ENCODE measurements at regions not wholly inside any gene's neighbourhood (a gene's known extent, or its start where the extent isn't known, plus 50 kb on each side); places are given as distances from the start of the nearest gene placed in this dataset.

DNA sequence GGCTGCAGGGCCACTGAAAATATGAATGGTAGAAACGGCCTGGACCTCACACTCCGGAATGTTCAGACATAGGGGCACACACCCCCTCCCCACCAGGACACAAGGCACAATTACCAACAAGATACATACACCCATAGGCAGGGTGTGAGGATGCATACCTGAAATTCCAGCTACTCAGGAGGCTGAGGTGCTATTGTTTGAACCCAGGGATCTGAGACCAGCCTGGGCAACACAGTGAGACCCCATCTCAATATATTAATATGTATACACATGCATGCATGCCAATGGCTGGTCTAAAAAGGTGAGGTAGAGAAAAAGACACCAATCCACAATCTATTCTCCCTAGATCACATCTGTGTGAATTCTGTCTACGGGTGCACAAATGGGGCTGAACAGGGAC, 403.3 kb downstream of the SHANK2 start:
- H4K20me1 ChIP-seq (replicated peaks; ENCODE audit: control insufficient read depth, insufficient read depth, low read length) = no peaks in the 10 kb centered on the region
- in situ Hi-C loops (cut with MboI) (no loop called here), intact Hi-C loops (cut with micrococcal nuclease) (no loop called here)
- 2% methylated on average over 3 of the region's 3 CpGs for WGBS (ENCODE audit: insufficient coverage, low coverage, missing lambda C conversion rate)
- DNase-seq (ENCODE audit: extremely low read depth in 1 of 4, low spot score in 3 of 4) (no peak), ATAC-seq (no peak), FAIRE-seq (no peak)
- H3K27ac ChIP-seq (ENCODE audit: extremely low read depth, low read depth, low read length) = no peak overlapping the region
- no peaks in the 10 kb centered on the region for H3K4me1 ChIP-seq (replicated peaks in 1 of 2; ENCODE audit: control insufficient read depth in 2 of 2, insufficient read depth in 2 of 2, low read length in 2 of 2)
- no peak overlapping the region for H2AFZ ChIP-seq (ENCODE audit: low read depth, low read length)
- no peak overlapping the region for H3K9ac ChIP-seq (ENCODE audit: insufficient read depth in 1 of 2, low read depth in 2 of 2, low read length in 2 of 2)
- H3K4me2 ChIP-seq (ENCODE audit: insufficient read depth, low read length) = no peak overlapping the region
- no peaks in the 10 kb centered on the region for H3K9me3 ChIP-seq (replicated peaks; ENCODE audit: control insufficient read depth, insufficient read depth, low read depth, low read length)
- ChIA-PET POLR2A (no interaction called here), CTCF (ENCODE audit: low intra/inter-chr PET ratio) (no interaction called here)
- H3K27me3 ChIP-seq (ENCODE audit: control insufficient read depth in 2 of 2, insufficient read depth in 2 of 2, low read length in 2 of 2) = peaks cover 0 to 47% of the 10 kb centered on the region in 2 experiments; a peak in 2 of 5 replicates
- no peak overlapping the region for H3K4me3 ChIP-seq
- no peaks in the 10 kb centered on the region for H3K36me3 ChIP-seq (ENCODE audit: control insufficient read depth, insufficient read depth, low read length)
- no peaks in the 10 kb centered on the region for H3K9me1 ChIP-seq (ENCODE audit: control insufficient read depth, insufficient read depth, low read length)
- H3K79me2 ChIP-seq (ENCODE audit: control insufficient read depth, insufficient read depth, low read length) = no peaks in the 10 kb centered on the region
- BruUV-seq (replicated peaks) = no TSS peak
- TF ChIP-seq ZNF586 (CRISPR knock-in tag; conservative IDR thresholded peaks at IDR 0.05) = no peak
- TF ChIP-seq TFAM (CRISPR knock-in tag; conservative IDR thresholded peaks at IDR 0.05) = no peak
- TF ChIP-seq SMARCC2 (IDR thresholded peaks at IDR 0.05; ENCODE audit: low read depth) = no peak
- TF ChIP-seq, protein P1, sequence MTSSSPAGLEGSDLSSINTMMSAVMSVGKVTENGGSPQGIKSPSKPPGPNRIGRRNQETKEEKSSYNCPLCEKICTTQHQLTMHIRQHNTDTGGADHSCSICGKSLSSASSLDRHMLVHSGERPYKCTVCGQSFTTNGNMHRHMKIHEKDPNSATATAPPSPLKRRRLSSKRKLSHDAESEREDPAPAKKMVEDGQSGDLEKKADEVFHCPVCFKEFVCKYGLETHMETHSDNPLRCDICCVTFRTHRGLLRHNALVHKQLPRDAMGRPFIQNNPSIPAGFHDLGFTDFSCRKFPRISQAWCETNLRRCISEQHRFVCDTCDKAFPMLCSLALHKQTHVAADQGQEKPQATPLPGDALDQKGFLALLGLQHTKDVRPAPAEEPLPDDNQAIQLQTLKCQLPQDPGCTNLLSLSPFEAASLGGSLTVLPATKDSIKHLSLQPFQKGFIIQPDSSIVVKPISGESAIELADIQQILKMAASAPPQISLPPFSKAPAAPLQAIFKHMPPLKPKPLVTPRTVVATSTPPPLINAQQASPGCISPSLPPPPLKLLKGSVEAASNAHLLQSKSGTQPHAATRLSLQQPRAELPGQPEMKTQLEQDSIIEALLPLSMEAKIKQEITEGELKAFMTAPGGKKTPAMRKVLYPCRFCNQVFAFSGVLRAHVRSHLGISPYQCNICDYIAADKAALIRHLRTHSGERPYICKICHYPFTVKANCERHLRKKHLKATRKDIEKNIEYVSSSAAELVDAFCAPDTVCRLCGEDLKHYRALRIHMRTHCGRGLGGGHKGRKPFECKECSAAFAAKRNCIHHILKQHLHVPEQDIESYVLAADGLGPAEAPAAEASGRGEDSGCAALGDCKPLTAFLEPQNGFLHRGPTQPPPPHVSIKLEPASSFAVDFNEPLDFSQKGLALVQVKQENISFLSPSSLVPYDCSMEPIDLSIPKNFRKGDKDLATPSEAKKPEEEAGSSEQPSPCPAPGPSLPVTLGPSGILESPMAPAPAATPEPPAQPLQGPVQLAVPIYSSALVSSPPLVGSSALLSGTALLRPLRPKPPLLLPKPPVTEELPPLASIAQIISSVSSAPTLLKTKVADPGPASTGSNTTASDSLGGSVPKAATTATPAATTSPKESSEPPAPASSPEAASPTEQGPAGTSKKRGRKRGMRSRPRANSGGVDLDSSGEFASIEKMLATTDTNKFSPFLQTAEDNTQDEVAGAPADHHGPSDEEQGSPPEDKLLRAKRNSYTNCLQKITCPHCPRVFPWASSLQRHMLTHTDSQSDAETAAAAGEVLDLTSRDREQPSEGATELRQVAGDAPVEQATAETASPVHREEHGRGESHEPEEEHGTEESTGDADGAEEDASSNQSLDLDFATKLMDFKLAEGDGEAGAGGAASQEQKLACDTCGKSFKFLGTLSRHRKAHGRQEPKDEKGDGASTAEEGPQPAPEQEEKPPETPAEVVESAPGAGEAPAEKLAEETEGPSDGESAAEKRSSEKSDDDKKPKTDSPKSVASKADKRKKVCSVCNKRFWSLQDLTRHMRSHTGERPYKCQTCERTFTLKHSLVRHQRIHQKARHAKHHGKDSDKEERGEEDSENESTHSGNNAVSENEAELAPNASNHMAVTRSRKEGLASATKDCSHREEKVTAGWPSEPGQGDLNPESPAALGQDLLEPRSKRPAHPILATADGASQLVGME (CRISPR knock-in tag; IDR thresholded peaks at IDR 0.05) = no peak
- TF ChIP-seq ESRRB (CRISPR knock-in tag; IDR thresholded peaks at IDR 0.05; ENCODE audit: borderline replicate concordance) = no peak
- no peak for TF ChIP-seq NCOR1 (IDR thresholded peaks at IDR 0.05)
- TF ChIP-seq ZBTB5 (IDR thresholded peaks at IDR 0.05) = no peak
- no peak for TF ChIP-seq FUS (optimal IDR thresholded peaks at IDR 0.05; ENCODE audit: low read depth, low read length)
- TF ChIP-seq IRF9 (tag; IDR thresholded peaks at IDR 0.05) = no peak
- TF ChIP-seq ZNF384 (IDR thresholded peaks at IDR 0.05; ENCODE audit: low read depth, low read length) = no peak
- no peak for TF ChIP-seq TCF7 (IDR thresholded peaks at IDR 0.05; ENCODE audit: borderline replicate concordance)
- TF ChIP-seq HDAC2 (IDR thresholded peaks at IDR 0.05) = no peak
- no peak for TF ChIP-seq POLR3G (IDR thresholded peaks at IDR 0.05; ENCODE audit: extremely low read depth, insufficient read length, insufficient replicate concordance)
- no peak for TF ChIP-seq MAFF (IDR thresholded peaks at IDR 0.05; ENCODE audit: low read length)
- TF ChIP-seq ZNF436 (CRISPR knock-in tag; IDR thresholded peaks at IDR 0.05) = no peak
- TF ChIP-seq ZNF764 (CRISPR knock-in tag; IDR thresholded peaks at IDR 0.05; ENCODE audit: low read depth) = no peak
- no peak for TF ChIP-seq CREM (IDR thresholded peaks at IDR 0.05; ENCODE audit: low read depth)
- no peak for TF ChIP-seq TCF3 (CRISPR knock-in tag; IDR thresholded peaks at IDR 0.05)

All from K562 (cell line).